NB4 (cell line): ENCODE measurements at regions not wholly inside any gene's neighbourhood (a gene's known extent, or its start where the extent isn't known, plus 50 kb on each side); places are given as distances from the start of the nearest gene placed in this dataset.

Experiments
- DNase-seq: peaks from one replicate; pipeline ENCODE4 v3.0.0; 2010; ENCODE audit warnings: low read depth
- H3K4me3 ChIP-seq: one replicate; pipeline ENCODE4 v1.5.1; 2011; ENCODE audit warnings: mild to moderate bottlenecking, low read depth, low read length, moderate library complexity
- MAX ChIP-seq: IDR thresholded peaks from 2 replicates; pipeline ENCODE4 v1.6.1; 2011; ENCODE audit warnings: low read depth, low read length
- MYC ChIP-seq: IDR thresholded peaks from 2 replicates; pipeline ENCODE4 v1.6.1; 2011; ENCODE audit warnings: low read depth, low read length
- POLR2A ChIP-seq: IDR thresholded peaks from 2 replicates; pipeline ENCODE4 v1.6.1; 2011; ENCODE audit warnings: mild to moderate bottlenecking; ENCODE audit not compliant: insufficient read length; ENCODE audit errors: extremely low read depth
- TF ChIP-seq, protein P1 (sequence below): IDR thresholded peaks from one replicate; pipeline ENCODE4 v1.5.1; 2012; ENCODE audit warnings: low read depth, low read length

GRCh38 chr6:99110029-99110428 is 162.3 kb upstream of the FBXL4 start:
- TF ChIP-seq, protein P1, sequence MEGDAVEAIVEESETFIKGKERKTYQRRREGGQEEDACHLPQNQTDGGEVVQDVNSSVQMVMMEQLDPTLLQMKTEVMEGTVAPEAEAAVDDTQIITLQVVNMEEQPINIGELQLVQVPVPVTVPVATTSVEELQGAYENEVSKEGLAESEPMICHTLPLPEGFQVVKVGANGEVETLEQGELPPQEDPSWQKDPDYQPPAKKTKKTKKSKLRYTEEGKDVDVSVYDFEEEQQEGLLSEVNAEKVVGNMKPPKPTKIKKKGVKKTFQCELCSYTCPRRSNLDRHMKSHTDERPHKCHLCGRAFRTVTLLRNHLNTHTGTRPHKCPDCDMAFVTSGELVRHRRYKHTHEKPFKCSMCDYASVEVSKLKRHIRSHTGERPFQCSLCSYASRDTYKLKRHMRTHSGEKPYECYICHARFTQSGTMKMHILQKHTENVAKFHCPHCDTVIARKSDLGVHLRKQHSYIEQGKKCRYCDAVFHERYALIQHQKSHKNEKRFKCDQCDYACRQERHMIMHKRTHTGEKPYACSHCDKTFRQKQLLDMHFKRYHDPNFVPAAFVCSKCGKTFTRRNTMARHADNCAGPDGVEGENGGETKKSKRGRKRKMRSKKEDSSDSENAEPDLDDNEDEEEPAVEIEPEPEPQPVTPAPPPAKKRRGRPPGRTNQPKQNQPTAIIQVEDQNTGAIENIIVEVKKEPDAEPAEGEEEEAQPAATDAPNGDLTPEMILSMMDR: no peak
- TF ChIP-seq POLR2A: no peak
- TF ChIP-seq MAX: no peak
- no peak for TF ChIP-seq MYC

DNA sequence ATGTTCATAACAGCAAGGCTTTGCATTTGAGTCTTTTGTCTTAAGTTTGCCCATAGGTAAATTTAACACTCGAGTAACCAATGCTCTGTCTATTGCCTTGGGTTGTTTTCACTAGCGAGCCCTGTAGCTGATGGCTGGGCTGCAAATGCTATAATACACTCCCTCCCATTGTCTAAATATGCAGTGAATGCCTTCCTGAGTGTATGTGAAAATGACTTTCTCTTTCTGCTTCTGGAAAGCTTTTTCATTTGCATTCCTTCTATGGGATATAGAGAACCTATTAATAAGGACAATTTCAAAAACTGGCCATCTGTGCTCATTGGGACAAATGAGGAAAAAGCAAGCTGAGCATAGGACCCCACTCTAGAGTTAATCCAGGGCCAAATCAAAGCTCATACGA is 156.5 kb upstream of the FBXL4 start:
- DNase-seq: no peak
- no peak overlapping the region for H3K4me3 ChIP-seq
- no peak for TF ChIP-seq MYC
- TF ChIP-seq POLR2A: no peak
- TF ChIP-seq, protein P1: no peak
- TF ChIP-seq MAX: no peak

More at GRCh38 chr6:99110029-99110428, 162.3 kb upstream of the FBXL4 start:
- no peak for DNase-seq
- H3K4me3 ChIP-seq: no peak overlapping the region

DNA sequence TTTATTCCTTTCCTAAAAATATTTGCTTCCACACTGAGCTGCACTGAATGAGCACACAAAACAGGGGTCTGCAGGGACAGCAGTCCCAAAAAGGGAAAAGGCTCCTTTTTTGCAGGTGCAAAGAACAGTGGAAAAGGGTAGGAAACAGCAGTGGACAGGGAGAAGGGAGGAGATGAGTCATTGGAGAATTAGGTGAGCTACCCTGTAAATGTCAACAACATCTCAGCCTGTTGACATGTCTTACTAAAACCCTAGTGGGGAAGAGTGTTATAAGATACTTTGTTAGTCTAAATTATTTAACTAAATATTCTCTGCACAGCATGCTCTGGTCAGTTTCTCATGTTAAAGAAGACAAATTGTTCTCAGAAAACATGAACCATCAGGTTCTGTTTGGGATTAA is 151.5 kb upstream of the FBXL4 start:
- H3K4me3 ChIP-seq: no peak overlapping the region
- DNase-seq: no peak
- TF ChIP-seq, protein P1: no peak
- TF ChIP-seq POLR2A (no peak), MYC (no peak), MAX (no peak)

- no peak for DNase-seq
- TF ChIP-seq, protein P1: no peak
- TF ChIP-seq MYC: no peak
- no peak for TF ChIP-seq POLR2A
- TF ChIP-seq MAX: no peak
- H3K4me3 ChIP-seq: no peak overlapping the region
Measured at GRCh38 chr6:99096170-99096569, 148.4 kb upstream of the FBXL4 start.

GRCh38 chr6:99093456-99094190 is 145.9 kb upstream of the FBXL4 start:
- DNase-seq: peak; percentile 7
- no peak overlapping the region for H3K4me3 ChIP-seq
- no peak for TF ChIP-seq MYC
- TF ChIP-seq, protein P1: no peak
- no peak for TF ChIP-seq MAX
- TF ChIP-seq POLR2A: no peak

GRCh38 chr6:99092461-99092860 is 144.7 kb upstream of the FBXL4 start:
- no peak for TF ChIP-seq MAX
- DNase-seq: no peak
- no peak overlapping the region for H3K4me3 ChIP-seq
